ENCODE measurements at regions not wholly inside any gene's neighbourhood (a gene's known extent, or its start where the extent isn't known, plus 50 kb on each side); places are given as distances from the start of the nearest gene placed in this dataset.

DNA sequence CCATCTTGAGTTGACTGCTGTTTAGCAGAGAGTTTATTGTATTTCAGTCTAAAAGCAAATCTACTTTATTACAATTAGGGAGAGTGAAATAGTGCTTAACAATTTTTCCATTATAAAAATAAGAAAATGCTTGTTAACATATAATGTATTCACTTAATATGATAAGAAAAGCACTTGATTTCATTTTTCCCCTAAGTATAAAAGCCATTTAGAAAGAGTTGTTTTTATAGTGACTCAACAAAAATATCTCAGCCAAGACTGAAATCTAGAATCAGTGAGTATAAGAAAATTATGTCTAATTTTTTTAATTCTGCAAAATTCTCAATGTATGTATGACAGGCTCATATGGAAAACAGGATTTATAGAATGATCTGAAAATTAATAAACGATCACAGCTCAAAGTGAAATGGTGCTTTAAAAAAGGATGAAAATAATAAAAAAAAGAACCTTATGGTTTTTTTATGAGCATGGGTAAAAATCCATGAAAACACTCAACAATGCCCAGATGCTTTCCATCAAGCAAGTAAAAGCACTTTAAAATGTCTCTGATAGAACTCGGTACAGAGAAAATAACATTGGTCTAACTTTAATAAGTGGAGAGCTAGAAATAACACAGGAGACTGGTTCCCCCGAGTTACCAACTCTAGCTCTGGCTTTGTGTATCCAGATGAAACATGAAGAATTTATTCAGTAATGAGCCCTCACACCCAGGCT lies 1057.8 kb upstream of the WWC1 start:
- Histone ChIP-seq H3K36me3 (ENCODE audit: insufficient read depth, low read length) (no peaks in the 10 kb centered on the region), H4K20me1 (ENCODE audit: insufficient read depth, low read length) (no peaks in the 10 kb centered on the region), H2AFZ (ENCODE audit: low read length) (no peak overlapping the region), H3K9me2 (ENCODE audit: low read depth, low read length) (no peaks in the 10 kb centered on the region), H3K4me2 (ENCODE audit: low read length) (no peak overlapping the region), H3K79me2 (ENCODE audit: insufficient read depth, low read length) (no peaks in the 10 kb centered on the region), H3K27ac (ENCODE audit: low read depth, low read length, poor library complexity, severe bottlenecking) (no peak overlapping the region), H3K9me3 (ENCODE audit: low read length) (no peaks in the 10 kb centered on the region), H3K4me3 (ENCODE audit: low read depth, low read length, poor library complexity, severe bottlenecking) (no peak overlapping the region), H3K9ac (ENCODE audit: low read length) (no peak overlapping the region), H3K4me1 (ENCODE audit: insufficient read depth, low read length, severe bottlenecking) (no peaks in the 10 kb centered on the region), H3F3A (ENCODE audit: insufficient read depth, low read length) (no peaks in the 10 kb centered on the region), H3K27me3 (ENCODE audit: insufficient read depth, low read length) (no peaks in the 10 kb centered on the region)
- TF ChIP-seq, protein P1, sequence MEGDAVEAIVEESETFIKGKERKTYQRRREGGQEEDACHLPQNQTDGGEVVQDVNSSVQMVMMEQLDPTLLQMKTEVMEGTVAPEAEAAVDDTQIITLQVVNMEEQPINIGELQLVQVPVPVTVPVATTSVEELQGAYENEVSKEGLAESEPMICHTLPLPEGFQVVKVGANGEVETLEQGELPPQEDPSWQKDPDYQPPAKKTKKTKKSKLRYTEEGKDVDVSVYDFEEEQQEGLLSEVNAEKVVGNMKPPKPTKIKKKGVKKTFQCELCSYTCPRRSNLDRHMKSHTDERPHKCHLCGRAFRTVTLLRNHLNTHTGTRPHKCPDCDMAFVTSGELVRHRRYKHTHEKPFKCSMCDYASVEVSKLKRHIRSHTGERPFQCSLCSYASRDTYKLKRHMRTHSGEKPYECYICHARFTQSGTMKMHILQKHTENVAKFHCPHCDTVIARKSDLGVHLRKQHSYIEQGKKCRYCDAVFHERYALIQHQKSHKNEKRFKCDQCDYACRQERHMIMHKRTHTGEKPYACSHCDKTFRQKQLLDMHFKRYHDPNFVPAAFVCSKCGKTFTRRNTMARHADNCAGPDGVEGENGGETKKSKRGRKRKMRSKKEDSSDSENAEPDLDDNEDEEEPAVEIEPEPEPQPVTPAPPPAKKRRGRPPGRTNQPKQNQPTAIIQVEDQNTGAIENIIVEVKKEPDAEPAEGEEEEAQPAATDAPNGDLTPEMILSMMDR (IDR thresholded peaks at IDR 0.05; ENCODE audit: low read length) = no peak
- TF ChIP-seq EZH2 (IDR thresholded peaks at IDR 0.05; ENCODE audit: borderline replicate concordance, low read length) = no peak

GRCh38 chr5:167241436-167242067 lies 1049.9 kb upstream of the WWC1 start:
- H3K27me3 ChIP-seq (ENCODE audit: insufficient read depth, low read length) = no peaks in the 10 kb centered on the region
- H3K9me2 ChIP-seq (ENCODE audit: low read depth, low read length) = no peaks in the 10 kb centered on the region
- no peaks in the 10 kb centered on the region for H3F3A ChIP-seq (ENCODE audit: insufficient read depth, low read length)
- H3K4me3 ChIP-seq (ENCODE audit: low read depth, low read length, poor library complexity, severe bottlenecking) = no peak overlapping the region
- H2AFZ ChIP-seq (ENCODE audit: low read length) = no peak overlapping the region
- H3K4me1 ChIP-seq (ENCODE audit: insufficient read depth, low read length, severe bottlenecking) = no peaks in the 10 kb centered on the region
- H3K9ac ChIP-seq (ENCODE audit: low read length) = no peak overlapping the region
- H3K9me3 ChIP-seq (ENCODE audit: low read length) = no peaks in the 10 kb centered on the region
- TF ChIP-seq, protein P1 (IDR thresholded peaks at IDR 0.05; ENCODE audit: low read length) = no peak
- TF ChIP-seq EZH2 (IDR thresholded peaks at IDR 0.05; ENCODE audit: borderline replicate concordance, low read length) = no peak
- no peaks in the 10 kb centered on the region for H3K79me2 ChIP-seq (ENCODE audit: insufficient read depth, low read length)
- no peak overlapping the region for H3K4me2 ChIP-seq (ENCODE audit: low read length)
- no peaks in the 10 kb centered on the region for H4K20me1 ChIP-seq (ENCODE audit: insufficient read depth, low read length)
- no peaks in the 10 kb centered on the region for H3K36me3 ChIP-seq (ENCODE audit: insufficient read depth, low read length)
- no peak overlapping the region for H3K27ac ChIP-seq (ENCODE audit: low read depth, low read length, poor library complexity, severe bottlenecking)

GRCh38 chr5:167242701-167243100 lies 1048.7 kb upstream of the WWC1 start:
- Histone ChIP-seq H3K9me2 (ENCODE audit: low read depth, low read length) (no peaks in the 10 kb centered on the region), H3K36me3 (ENCODE audit: insufficient read depth, low read length) (no peaks in the 10 kb centered on the region), H3K4me3 (ENCODE audit: low read depth, low read length, poor library complexity, severe bottlenecking) (no peak overlapping the region), H2AFZ (ENCODE audit: low read length) (no peak overlapping the region), H4K20me1 (ENCODE audit: insufficient read depth, low read length) (no peaks in the 10 kb centered on the region), H3K27me3 (ENCODE audit: insufficient read depth, low read length) (no peaks in the 10 kb centered on the region), H3F3A (ENCODE audit: insufficient read depth, low read length) (no peaks in the 10 kb centered on the region), H3K9me3 (ENCODE audit: low read length) (no peaks in the 10 kb centered on the region), H3K4me2 (ENCODE audit: low read length) (no peak overlapping the region), H3K9ac (ENCODE audit: low read length) (no peak overlapping the region), H3K27ac (ENCODE audit: low read depth, low read length, poor library complexity, severe bottlenecking) (no peak overlapping the region), H3K79me2 (ENCODE audit: insufficient read depth, low read length) (no peaks in the 10 kb centered on the region), H3K4me1 (ENCODE audit: insufficient read depth, low read length, severe bottlenecking) (no peaks in the 10 kb centered on the region)
- no peak for TF ChIP-seq EZH2 (IDR thresholded peaks at IDR 0.05; ENCODE audit: borderline replicate concordance, low read length)
- TF ChIP-seq, protein P1 (IDR thresholded peaks at IDR 0.05; ENCODE audit: low read length) = no peak
